HEK293 (cell line): ENCODE measurements at regions not wholly inside any gene's neighbourhood (a gene's known extent, or its start where the extent isn't known, plus 50 kb on each side); places are given as distances from the start of the nearest gene placed in this dataset.
A peak's percentile ranks its signal among the peaks of the same experiment; 100 is the strongest.

Experiments used
- EGR2 ChIP-seq: fragments of 450-650 bp; formaldehyde crosslinking; IDR thresholded peaks from 2 replicates; pipeline ENCODE4 v1.5.1; 2016; ENCODE audit warnings: low read depth, missing biosample characterization, missing genetic modification characterization
- ELK4 ChIP-seq: IDR thresholded peaks from 2 replicates; pipeline ENCODE4 v1.6.1; 2011; ENCODE audit warnings: mild to moderate bottlenecking, low read depth, low read length, borderline replicate concordance
- FEZF1 ChIP-seq: fragments of 450-650 bp; formaldehyde crosslinking; IDR thresholded peaks from 2 replicates; pipeline ENCODE4 v1.5.1; 2016; ENCODE audit warnings: missing biosample characterization, missing genetic modification characterization
- HOXC10 ChIP-seq: sonication (generic); formaldehyde crosslinking; IDR thresholded peaks from 2 replicates; pipeline ENCODE4 v1.8.1; 2023; ENCODE audit warnings: mild to moderate bottlenecking, missing genetic modification reagents
- PRDM10 ChIP-seq: fragments of 450-650 bp; formaldehyde crosslinking; IDR thresholded peaks from 2 replicates; pipeline ENCODE4 v1.5.1; 2016; ENCODE audit warnings: missing biosample characterization, missing genetic modification characterization
- SP2 ChIP-seq: fragments of 450-650 bp; formaldehyde crosslinking; IDR thresholded peaks from 2 replicates; pipeline ENCODE4 v1.5.1; 2016; ENCODE audit warnings: missing biosample characterization, missing genetic modification characterization
- SP7 ChIP-seq: fragments of 450-650 bp; formaldehyde crosslinking; IDR thresholded peaks from 2 replicates; pipeline ENCODE4 v1.5.1; 2016; ENCODE audit warnings: missing biosample characterization, missing genetic modification characterization
- YY2 ChIP-seq: fragments of 450-650 bp; formaldehyde crosslinking; IDR thresholded peaks from 2 replicates; pipeline ENCODE4 v1.5.1; 2016; ENCODE audit warnings: missing biosample characterization, missing genetic modification characterization
- ZBTB11 ChIP-seq: fragments of 450-650 bp; formaldehyde crosslinking; conservative IDR thresholded peaks from 2 replicates; pipeline ENCODE4 v1.5.1; 2016; ENCODE audit warnings: low read depth, missing biosample characterization, missing genetic modification characterization
- ZEB2 ChIP-seq: fragments of 450-650 bp; formaldehyde crosslinking; IDR thresholded peaks from 2 replicates; pipeline ENCODE4 v1.5.1; 2016; ENCODE audit warnings: missing biosample characterization, missing genetic modification characterization
- ZNF138 ChIP-seq: fragments of 450-650 bp; formaldehyde crosslinking; IDR thresholded peaks from 2 replicates; pipeline ENCODE4 v1.5.1; 2016; ENCODE audit warnings: missing biosample characterization, missing genetic modification characterization, borderline replicate concordance
- ZNF140 ChIP-seq: fragments of 450-650 bp; formaldehyde crosslinking; IDR thresholded peaks from 2 replicates; pipeline ENCODE4 v1.5.1; 2016; ENCODE audit warnings: missing biosample characterization, missing genetic modification characterization
- ZNF19 ChIP-seq: fragments of 450-650 bp; formaldehyde crosslinking; IDR thresholded peaks from 2 replicates; pipeline ENCODE4; 2016; ENCODE audit warnings: missing biosample characterization, missing genetic modification characterization, low read depth
- ZNF202 ChIP-seq: fragments of 450-650 bp; formaldehyde crosslinking; IDR thresholded peaks from 2 replicates; pipeline ENCODE4 v1.5.1; 2016; ENCODE audit warnings: missing biosample characterization, missing genetic modification characterization, borderline replicate concordance
- ZNF214 ChIP-seq: fragments of 450-650 bp; formaldehyde crosslinking; IDR thresholded peaks from 2 replicates; pipeline ENCODE4 v1.5.1; 2017; ENCODE audit warnings: missing biosample characterization, mild to moderate bottlenecking, missing genetic modification characterization, borderline replicate concordance
- ZNF23 ChIP-seq: fragments of 450-650 bp; formaldehyde crosslinking; IDR thresholded peaks from 2 replicates; pipeline ENCODE4 v1.5.1; 2016; ENCODE audit warnings: missing biosample characterization, missing genetic modification characterization, borderline replicate concordance
- ZNF335 ChIP-seq: fragments of 450-650 bp; formaldehyde crosslinking; conservative IDR thresholded peaks from 2 replicates; pipeline ENCODE4 v1.5.1; 2016; ENCODE audit warnings: missing biosample characterization, missing genetic modification characterization
- ZNF423 ChIP-seq: fragments of 450-650 bp; formaldehyde crosslinking; IDR thresholded peaks from 2 replicates; pipeline ENCODE4 v1.5.1; 2016; ENCODE audit warnings: missing biosample characterization, missing genetic modification characterization
- ZNF449 ChIP-seq: fragments of 450-650 bp; formaldehyde crosslinking; IDR thresholded peaks from 2 replicates; pipeline ENCODE4 v1.5.1; 2017; ENCODE audit warnings: missing biosample characterization, mild to moderate bottlenecking, missing genetic modification characterization, moderate library complexity
- ZNF488 ChIP-seq: fragments of 450-650 bp; formaldehyde crosslinking; IDR thresholded peaks from 2 replicates; pipeline ENCODE4 v1.5.1; 2016; ENCODE audit warnings: missing biosample characterization, missing genetic modification characterization
- ZNF561 ChIP-seq: fragments of 450-650 bp; IDR thresholded peaks from 2 replicates; pipeline ENCODE4 v1.5.1; 2018; ENCODE audit warnings: missing biosample characterization, missing genetic modification characterization, borderline replicate concordance
- ZNF585B ChIP-seq: fragments of 450-650 bp; formaldehyde crosslinking; IDR thresholded peaks from 2 replicates; pipeline ENCODE4 v1.5.1; 2016; ENCODE audit warnings: missing biosample characterization, missing genetic modification characterization
- ZNF623 ChIP-seq: fragments of 450-650 bp; formaldehyde crosslinking; IDR thresholded peaks from 2 replicates; pipeline ENCODE4 v1.5.1; 2016; ENCODE audit warnings: missing biosample characterization, missing genetic modification characterization
- ZNF660 ChIP-seq: fragments of 450-650 bp; IDR thresholded peaks from 2 replicates; pipeline ENCODE4 v1.5.1; 2018; ENCODE audit warnings: missing biosample characterization, mild to moderate bottlenecking, missing genetic modification characterization
- ZNF664 ChIP-seq: fragments of 450-650 bp; formaldehyde crosslinking; IDR thresholded peaks from 2 replicates; pipeline ENCODE4 v1.5.1; 2016; ENCODE audit warnings: missing biosample characterization, missing genetic modification characterization
- ZNF692 ChIP-seq: fragments of 450-650 bp; formaldehyde crosslinking; IDR thresholded peaks from 2 replicates; pipeline ENCODE4 v1.5.1; 2016; ENCODE audit warnings: missing biosample characterization, missing genetic modification characterization
- ZNF777 ChIP-seq: fragments of 450-650 bp; formaldehyde crosslinking; IDR thresholded peaks from 2 replicates; pipeline ENCODE4 v1.5.1; 2017; ENCODE audit warnings: missing biosample characterization, missing genetic modification characterization, borderline replicate concordance
- ZSCAN16 ChIP-seq: fragments of 450-650 bp; formaldehyde crosslinking; IDR thresholded peaks from 2 replicates; pipeline ENCODE4 v1.5.1; 2016; ENCODE audit warnings: missing biosample characterization, missing genetic modification characterization

- TF ChIP-seq ZNF23 (tag by site-specific recombination) (no peak), ZNF214 (tag by site-specific recombination) (no peak), ZNF561 (tag by site-specific recombination) (no peak), ZNF138 (no peak), ZNF19 (tag by site-specific recombination) (no peak), PRDM10 (tag by site-specific recombination) (peak; percentile 45), ZNF335 (tag by site-specific recombination) (0 out of 2 replicates have a peak, but pooled peaks have one; percentile 19), ZNF623 (tag by site-specific recombination) (no peak), EGR2 (tag by site-specific recombination) (no peak), ZNF585B (tag by site-specific recombination) (no peak), SP7 (0 out of 2 replicates have a peak, but pooled peaks have one; percentile 19), ZNF423 (tag by site-specific recombination) (no peak), SP2 (tag by site-specific recombination) (peak; percentile 37), YY2 (tag by site-specific recombination) (no peak), ZNF449 (tag by site-specific recombination) (no peak), ZNF488 (tag by site-specific recombination) (no peak), ZNF140 (tag by site-specific recombination) (no peak), ZNF202 (tag by site-specific recombination) (no peak), HOXC10 (CRISPR knock-in tag) (no peak), FEZF1 (peak; percentile 19; the same call in 1 of the 2 replicates), ZSCAN16 (tag by site-specific recombination) (no peak), ZNF777 (tag by site-specific recombination) (no peak), ZNF692 (peak; percentile 35; the same call in 1 of the 2 replicates), ZBTB11 (tag by site-specific recombination) (no peak), ZEB2 (tag by site-specific recombination) (peak; percentile 57), ZNF660 (tag by site-specific recombination) (peak; percentile 82; the same call in 1 of the 2 replicates), ZNF664 (tag by site-specific recombination) (no peak), ELK4 (no peak)
Observed at GRCh38 chr1:212529211-212529741, 79.3 kb upstream of the ATF3 start (continued).
